ENCODE measurements at regions not wholly inside any gene's neighbourhood (a gene's known extent, or its start where the extent isn't known, plus 50 kb on each side); places are given as distances from the start of the nearest gene placed in this dataset.

DNA sequence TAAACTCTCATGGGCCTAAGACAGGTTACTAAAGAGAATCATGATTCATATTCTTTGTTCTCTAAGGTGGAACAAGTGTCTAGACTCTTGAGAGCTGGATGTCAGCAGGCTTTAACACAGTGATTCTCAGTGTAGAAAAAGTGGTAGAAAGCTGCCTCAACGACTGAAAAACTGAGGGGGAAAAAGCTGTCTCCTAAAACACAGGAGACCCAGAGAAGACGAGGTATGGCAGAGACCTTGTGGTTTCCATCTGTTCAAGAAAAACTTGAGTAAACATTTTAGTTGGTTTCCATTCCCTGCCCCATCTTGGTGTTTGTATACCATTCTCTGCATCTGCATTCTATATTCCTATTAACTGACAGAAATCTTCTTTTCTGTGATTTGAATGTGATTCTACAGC is 57.6 kb upstream of the MAP3K7 start:
- TF ChIP-seq, protein P1, sequence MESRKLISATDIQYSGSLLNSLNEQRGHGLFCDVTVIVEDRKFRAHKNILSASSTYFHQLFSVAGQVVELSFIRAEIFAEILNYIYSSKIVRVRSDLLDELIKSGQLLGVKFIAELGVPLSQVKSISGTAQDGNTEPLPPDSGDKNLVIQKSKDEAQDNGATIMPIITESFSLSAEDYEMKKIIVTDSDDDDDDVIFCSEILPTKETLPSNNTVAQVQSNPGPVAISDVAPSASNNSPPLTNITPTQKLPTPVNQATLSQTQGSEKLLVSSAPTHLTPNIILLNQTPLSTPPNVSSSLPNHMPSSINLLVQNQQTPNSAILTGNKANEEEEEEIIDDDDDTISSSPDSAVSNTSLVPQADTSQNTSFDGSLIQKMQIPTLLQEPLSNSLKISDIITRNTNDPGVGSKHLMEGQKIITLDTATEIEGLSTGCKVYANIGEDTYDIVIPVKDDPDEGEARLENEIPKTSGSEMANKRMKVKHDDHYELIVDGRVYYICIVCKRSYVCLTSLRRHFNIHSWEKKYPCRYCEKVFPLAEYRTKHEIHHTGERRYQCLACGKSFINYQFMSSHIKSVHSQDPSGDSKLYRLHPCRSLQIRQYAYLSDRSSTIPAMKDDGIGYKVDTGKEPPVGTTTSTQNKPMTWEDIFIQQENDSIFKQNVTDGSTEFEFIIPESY (IDR thresholded peaks at IDR 0.05): no peak
- no peak for TF ChIP-seq IRF4 (IDR thresholded peaks at IDR 0.05; ENCODE audit: low read depth, low read length)
- TF ChIP-seq CHD2 (IDR thresholded peaks at IDR 0.05; ENCODE audit: borderline replicate concordance, low read depth, low read length): no peak
- TF ChIP-seq, protein P2, sequence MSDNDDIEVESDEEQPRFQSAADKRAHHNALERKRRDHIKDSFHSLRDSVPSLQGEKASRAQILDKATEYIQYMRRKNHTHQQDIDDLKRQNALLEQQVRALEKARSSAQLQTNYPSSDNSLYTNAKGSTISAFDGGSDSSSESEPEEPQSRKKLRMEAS (IDR thresholded peaks at IDR 0.05; ENCODE audit: low read depth, low read length): no peak
- TF ChIP-seq ESRRA (IDR thresholded peaks at IDR 0.05; ENCODE audit: low read length): no peak
- TF ChIP-seq POLR2AphosphoS5 (IDR thresholded peaks at IDR 0.05; ENCODE audit: low read length): no peak
- TF ChIP-seq, protein P3, sequence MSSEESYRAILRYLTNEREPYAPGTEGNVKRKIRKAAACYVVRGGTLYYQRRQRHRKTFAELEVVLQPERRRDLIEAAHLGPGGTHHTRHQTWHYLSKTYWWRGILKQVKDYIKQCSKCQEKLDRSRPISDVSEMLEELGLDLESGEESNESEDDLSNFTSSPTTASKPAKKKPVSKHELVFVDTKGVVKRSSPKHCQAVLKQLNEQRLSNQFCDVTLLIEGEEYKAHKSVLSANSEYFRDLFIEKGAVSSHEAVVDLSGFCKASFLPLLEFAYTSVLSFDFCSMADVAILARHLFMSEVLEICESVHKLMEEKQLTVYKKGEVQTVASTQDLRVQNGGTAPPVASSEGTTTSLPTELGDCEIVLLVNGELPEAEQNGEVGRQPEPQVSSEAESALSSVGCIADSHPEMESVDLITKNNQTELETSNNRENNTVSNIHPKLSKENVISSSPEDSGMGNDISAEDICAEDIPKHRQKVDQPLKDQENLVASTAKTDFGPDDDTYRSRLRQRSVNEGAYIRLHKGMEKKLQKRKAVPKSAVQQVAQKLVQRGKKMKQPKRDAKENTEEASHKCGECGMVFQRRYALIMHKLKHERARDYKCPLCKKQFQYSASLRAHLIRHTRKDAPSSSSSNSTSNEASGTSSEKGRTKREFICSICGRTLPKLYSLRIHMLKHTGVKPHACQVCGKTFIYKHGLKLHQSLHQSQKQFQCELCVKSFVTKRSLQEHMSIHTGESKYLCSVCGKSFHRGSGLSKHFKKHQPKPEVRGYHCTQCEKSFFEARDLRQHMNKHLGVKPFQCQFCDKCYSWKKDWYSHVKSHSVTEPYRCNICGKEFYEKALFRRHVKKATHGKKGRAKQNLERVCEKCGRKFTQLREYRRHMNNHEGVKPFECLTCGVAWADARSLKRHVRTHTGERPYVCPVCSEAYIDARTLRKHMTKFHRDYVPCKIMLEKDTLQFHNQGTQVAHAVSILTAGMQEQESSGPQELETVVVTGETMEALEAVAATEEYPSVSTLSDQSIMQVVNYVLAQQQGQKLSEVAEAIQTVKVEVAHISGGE (CRISPR knock-in tag; IDR thresholded peaks at IDR 0.05): no peak
- no peak for TF ChIP-seq MTA3 (IDR thresholded peaks at IDR 0.05; ENCODE audit: borderline replicate concordance, low read length)

All from GM12878 (cell line).